Stomach (tissue), 4 donors: ENCODE measurements at regions not wholly inside any gene's neighbourhood (a gene's known extent, or its start where the extent isn't known, plus 50 kb on each side); places are given as distances from the start of the nearest gene placed in this dataset.

ENCODE experiments used
- EP300 ChIP-seq: sonication (generic); formaldehyde crosslinking; IDR thresholded peaks from one replicate; pipeline ENCODE4 v1.6.1; 2017; ENCODE audit warnings: antibody characterized with exemption
- POLR2A ChIP-seq, 4 donors: fragments of 450-650 bp; IDR thresholded peaks; one replicate each; pipeline ENCODE4 v1.6.1; 2016; ENCODE audit warnings: antibody characterized with exemption in 4 of 4, control low read depth in 2 of 4, mild to moderate bottlenecking in 1 of 4, moderate library complexity in 1 of 4
- TF ChIP-seq, protein P1 (sequence below), 7 experiments: fragments of 450-650 bp in 4 of 7; fragments of 200-600 bp in 3 of 7; sonication (generic) in 3 of 7; IDR thresholded peaks; one replicate each; pipeline ENCODE4 v1.5.1; 2016 to 2019; ENCODE audit warnings: antibody characterized with exemption in 7 of 7, control low read depth in 2 of 7, mild to moderate bottlenecking in 1 of 7

GRCh38 chr4:174388461-174389145 lies 104.9 kb downstream of the CEP44 start:
- TF ChIP-seq, protein P1, sequence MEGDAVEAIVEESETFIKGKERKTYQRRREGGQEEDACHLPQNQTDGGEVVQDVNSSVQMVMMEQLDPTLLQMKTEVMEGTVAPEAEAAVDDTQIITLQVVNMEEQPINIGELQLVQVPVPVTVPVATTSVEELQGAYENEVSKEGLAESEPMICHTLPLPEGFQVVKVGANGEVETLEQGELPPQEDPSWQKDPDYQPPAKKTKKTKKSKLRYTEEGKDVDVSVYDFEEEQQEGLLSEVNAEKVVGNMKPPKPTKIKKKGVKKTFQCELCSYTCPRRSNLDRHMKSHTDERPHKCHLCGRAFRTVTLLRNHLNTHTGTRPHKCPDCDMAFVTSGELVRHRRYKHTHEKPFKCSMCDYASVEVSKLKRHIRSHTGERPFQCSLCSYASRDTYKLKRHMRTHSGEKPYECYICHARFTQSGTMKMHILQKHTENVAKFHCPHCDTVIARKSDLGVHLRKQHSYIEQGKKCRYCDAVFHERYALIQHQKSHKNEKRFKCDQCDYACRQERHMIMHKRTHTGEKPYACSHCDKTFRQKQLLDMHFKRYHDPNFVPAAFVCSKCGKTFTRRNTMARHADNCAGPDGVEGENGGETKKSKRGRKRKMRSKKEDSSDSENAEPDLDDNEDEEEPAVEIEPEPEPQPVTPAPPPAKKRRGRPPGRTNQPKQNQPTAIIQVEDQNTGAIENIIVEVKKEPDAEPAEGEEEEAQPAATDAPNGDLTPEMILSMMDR (IDR thresholded peaks at IDR 0.05) = no peak
- TF ChIP-seq EP300 = no peak
- no peak for TF ChIP-seq POLR2A (IDR thresholded peaks at IDR 0.05)
